ENCODE measurements at regions not wholly inside any gene's neighbourhood (a gene's known extent, or its start where the extent isn't known, plus 50 kb on each side); places are given as distances from the start of the nearest gene placed in this dataset.
A peak's percentile ranks its signal among the peaks of the same experiment; 100 is the strongest.

DNA sequence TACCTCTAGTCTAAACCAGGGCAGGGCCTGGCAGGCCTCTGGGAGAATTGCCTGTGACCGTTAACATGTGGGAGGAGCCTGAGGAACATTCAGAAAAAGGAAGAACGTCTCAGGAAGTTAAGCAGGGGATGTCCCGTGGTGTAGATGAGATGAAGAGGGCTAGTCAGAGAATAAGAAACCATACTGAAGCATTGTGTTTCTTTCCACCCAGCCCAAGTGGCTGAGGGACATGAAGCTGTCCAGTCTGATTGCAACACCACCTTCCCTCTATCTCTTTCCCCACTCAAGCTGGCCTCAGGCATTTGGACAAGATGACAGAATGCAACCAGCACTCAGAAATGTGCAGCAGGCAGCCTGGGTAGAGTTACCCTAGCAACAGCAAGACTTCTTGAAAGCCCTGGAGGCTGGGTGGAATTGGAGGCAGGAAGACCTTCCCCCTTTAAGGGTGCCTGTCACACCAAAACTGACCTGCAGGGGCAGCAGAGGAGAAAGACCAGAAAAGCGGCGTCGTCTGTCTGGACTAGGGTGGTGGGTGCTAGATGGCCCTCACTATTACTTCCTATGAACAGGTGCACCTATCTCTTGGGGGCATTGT, 186.1 kb downstream of the UNC5CL start:
- TF ChIP-seq, protein P1, sequence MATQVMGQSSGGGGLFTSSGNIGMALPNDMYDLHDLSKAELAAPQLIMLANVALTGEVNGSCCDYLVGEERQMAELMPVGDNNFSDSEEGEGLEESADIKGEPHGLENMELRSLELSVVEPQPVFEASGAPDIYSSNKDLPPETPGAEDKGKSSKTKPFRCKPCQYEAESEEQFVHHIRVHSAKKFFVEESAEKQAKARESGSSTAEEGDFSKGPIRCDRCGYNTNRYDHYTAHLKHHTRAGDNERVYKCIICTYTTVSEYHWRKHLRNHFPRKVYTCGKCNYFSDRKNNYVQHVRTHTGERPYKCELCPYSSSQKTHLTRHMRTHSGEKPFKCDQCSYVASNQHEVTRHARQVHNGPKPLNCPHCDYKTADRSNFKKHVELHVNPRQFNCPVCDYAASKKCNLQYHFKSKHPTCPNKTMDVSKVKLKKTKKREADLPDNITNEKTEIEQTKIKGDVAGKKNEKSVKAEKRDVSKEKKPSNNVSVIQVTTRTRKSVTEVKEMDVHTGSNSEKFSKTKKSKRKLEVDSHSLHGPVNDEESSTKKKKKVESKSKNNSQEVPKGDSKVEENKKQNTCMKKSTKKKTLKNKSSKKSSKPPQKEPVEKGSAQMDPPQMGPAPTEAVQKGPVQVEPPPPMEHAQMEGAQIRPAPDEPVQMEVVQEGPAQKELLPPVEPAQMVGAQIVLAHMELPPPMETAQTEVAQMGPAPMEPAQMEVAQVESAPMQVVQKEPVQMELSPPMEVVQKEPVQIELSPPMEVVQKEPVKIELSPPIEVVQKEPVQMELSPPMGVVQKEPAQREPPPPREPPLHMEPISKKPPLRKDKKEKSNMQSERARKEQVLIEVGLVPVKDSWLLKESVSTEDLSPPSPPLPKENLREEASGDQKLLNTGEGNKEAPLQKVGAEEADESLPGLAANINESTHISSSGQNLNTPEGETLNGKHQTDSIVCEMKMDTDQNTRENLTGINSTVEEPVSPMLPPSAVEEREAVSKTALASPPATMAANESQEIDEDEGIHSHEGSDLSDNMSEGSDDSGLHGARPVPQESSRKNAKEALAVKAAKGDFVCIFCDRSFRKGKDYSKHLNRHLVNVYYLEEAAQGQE (IDR thresholded peaks at IDR 0.05), result no peak
- TF ChIP-seq POLR2A (IDR thresholded peaks at IDR 0.05; ENCODE audit: low read length), result no peak
- TF ChIP-seq, protein P2, sequence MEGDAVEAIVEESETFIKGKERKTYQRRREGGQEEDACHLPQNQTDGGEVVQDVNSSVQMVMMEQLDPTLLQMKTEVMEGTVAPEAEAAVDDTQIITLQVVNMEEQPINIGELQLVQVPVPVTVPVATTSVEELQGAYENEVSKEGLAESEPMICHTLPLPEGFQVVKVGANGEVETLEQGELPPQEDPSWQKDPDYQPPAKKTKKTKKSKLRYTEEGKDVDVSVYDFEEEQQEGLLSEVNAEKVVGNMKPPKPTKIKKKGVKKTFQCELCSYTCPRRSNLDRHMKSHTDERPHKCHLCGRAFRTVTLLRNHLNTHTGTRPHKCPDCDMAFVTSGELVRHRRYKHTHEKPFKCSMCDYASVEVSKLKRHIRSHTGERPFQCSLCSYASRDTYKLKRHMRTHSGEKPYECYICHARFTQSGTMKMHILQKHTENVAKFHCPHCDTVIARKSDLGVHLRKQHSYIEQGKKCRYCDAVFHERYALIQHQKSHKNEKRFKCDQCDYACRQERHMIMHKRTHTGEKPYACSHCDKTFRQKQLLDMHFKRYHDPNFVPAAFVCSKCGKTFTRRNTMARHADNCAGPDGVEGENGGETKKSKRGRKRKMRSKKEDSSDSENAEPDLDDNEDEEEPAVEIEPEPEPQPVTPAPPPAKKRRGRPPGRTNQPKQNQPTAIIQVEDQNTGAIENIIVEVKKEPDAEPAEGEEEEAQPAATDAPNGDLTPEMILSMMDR (IDR thresholded peaks at IDR 0.05), result peak; percentile 13; the same call in 1 of the 3 replicates
